CD4-positive, alpha-beta T cell (primary cell): ENCODE measurements at regions not wholly inside any gene's neighbourhood (a gene's known extent, or its start where the extent isn't known, plus 50 kb on each side); places are given as distances from the start of the nearest gene placed in this dataset.

Experiments
- ATAC-seq: fragments of 200-7000 bp; cut with Tn5 transposase; one replicate; pipeline ENCODE4 v1.10.0; 2022; ENCODE audit warnings: mild to moderate bottlenecking; ENCODE audit not compliant: poor library complexity
- CTCF ChIA-PET: fragments of 350-600 bp; sonication (Branson Sonifier 250); formaldehyde crosslinking; loops from one replicate; lab custom pipeline; 2021; ENCODE audit warnings: antibody characterized with exemption, inconsistent platforms; lab: Charles Lee
- POLR2A ChIA-PET: fragments of 350-600 bp; sonication (Branson Sonifier 250); formaldehyde crosslinking; loops from one replicate; lab custom pipeline; 2021; ENCODE audit warnings: antibody characterized with exemption, inconsistent platforms; lab: Charles Lee
- DNase-seq, 14 experiments: peaks; one replicate each; pipeline ENCODE4 v3.0.0-alpha.2; 2013 to 2020; ENCODE audit warnings: mixed read lengths in 2 of 14
- H3K27ac ChIP-seq, 2 donors: one replicate each; pipeline versions ENCODE4 v1.5.1 to v1.7.0; 2013; ENCODE audit warnings: low read length in 2 of 2, low read depth in 1 of 2, mild to moderate bottlenecking in 1 of 2
- H3K27me3 ChIP-seq, 2 experiments: 1 replicate in 1 of 2; 2 replicates in 1 of 2; pipeline versions ENCODE4 v1.6.1 to v1.7.0; 2013; ENCODE audit warnings: low read length in 2 of 2, control low read depth in 1 of 2, mild to moderate bottlenecking in 1 of 2, moderate library complexity in 1 of 2; ENCODE audit not compliant: insufficient read depth in 2 of 2, control insufficient read depth in 1 of 2
- H3K36me3 ChIP-seq: one replicate; pipeline ENCODE4 v1.6.1; 2013; ENCODE audit warnings: low read length, control low read depth; ENCODE audit not compliant: insufficient read depth
- H3K4me1 ChIP-seq: one replicate; pipeline ENCODE4 v1.6.1; 2013; ENCODE audit warnings: low read length, control low read depth; ENCODE audit not compliant: insufficient read depth
- H3K4me3 ChIP-seq: one replicate; pipeline ENCODE4 v1.5.1; 2013; ENCODE audit warnings: mild to moderate bottlenecking, low read length, moderate library complexity
- H3K9me3 ChIP-seq, 2 experiments: 1 replicate in 1 of 2; 2 replicates in 1 of 2; pipeline versions ENCODE4 v1.6.1 to v1.7.0; 2013; ENCODE audit warnings: low read length in 2 of 2, mild to moderate bottlenecking in 2 of 2, control low read depth in 1 of 2, moderate library complexity in 1 of 2; ENCODE audit not compliant: control insufficient read depth in 1 of 2, insufficient read depth in 1 of 2
- H3K27ac Mint-ChIP-seq: one replicate; pipeline ENCODE4 v1.8.0; 2020; ENCODE audit warnings: mixed read lengths
- H3K27me3 Mint-ChIP-seq: one replicate; pipeline ENCODE4 v1.8.0; 2021; ENCODE audit warnings: mixed read lengths
- H3K36me3 Mint-ChIP-seq: one replicate; pipeline ENCODE4 v1.8.0; 2021; ENCODE audit warnings: low read depth, mixed read lengths
- H3K4me1 Mint-ChIP-seq: one replicate; pipeline ENCODE4 v1.8.0; 2021; ENCODE audit warnings: low read depth, mixed read lengths
- H3K4me3 Mint-ChIP-seq: one replicate; pipeline ENCODE4 v1.8.0; 2020; ENCODE audit warnings: mild to moderate bottlenecking, mixed read lengths
- H3K9me3 Mint-ChIP-seq: one replicate; pipeline ENCODE4 v1.8.0; 2020; ENCODE audit warnings: mixed read lengths
- CTCF ChIP-seq: fragments of 200-600 bp; IDR thresholded peaks from one replicate; pipeline ENCODE4 v1.8.0; 2022; ENCODE audit warnings: antibody characterized with exemption, mild to moderate bottlenecking
- intact Hi-C, 2 experiments: fragments of 100-400 bp; cut with DNase I in 1 of 2; cut with micrococcal nuclease in 1 of 2; formaldehyde crosslinking; loops; one replicate each; pipeline versions ENCODE4 v1.15.1 to v1.9.0; 2023 to 2025; cut with DNase I, micrococcal nuclease

DNA sequence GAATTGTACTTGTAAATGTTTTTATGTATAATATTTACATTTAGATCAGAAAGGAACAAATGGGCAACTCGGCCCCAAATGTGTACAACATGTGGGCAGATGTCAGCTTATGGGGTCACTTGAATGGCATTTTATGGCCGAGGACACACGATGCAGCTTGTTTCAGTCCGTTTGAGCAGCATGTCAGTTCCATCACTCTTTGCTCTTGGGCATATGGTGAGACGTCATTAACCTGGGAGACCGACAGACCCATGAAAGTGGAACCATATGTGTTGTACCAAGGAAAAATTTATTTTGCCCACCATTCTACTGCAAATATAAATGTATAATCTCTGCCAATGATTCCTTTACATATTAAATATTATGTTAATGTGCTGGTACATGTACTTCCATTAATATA lies 561.9 kb upstream of the SOX9 start:
- Mint-ChIP-seq H3K36me3 (no peaks in the 10 kb centered on the region), H3K9me3 (no peaks in the 10 kb centered on the region), H3K4me3 (no peak overlapping the region), H3K27me3 (no peaks in the 10 kb centered on the region), H3K27ac (no peak overlapping the region), H3K4me1 (no peaks in the 10 kb centered on the region)
- Histone ChIP-seq H3K4me1 (no peaks in the 10 kb centered on the region), H3K27me3 (no peaks in the 10 kb centered on the region), H3K27ac (no peak overlapping the region), H3K4me3 (no peak overlapping the region), H3K36me3 (no peaks in the 10 kb centered on the region), H3K9me3 (no peaks in the 10 kb centered on the region)
- ATAC-seq: no peak
- no peak for TF ChIP-seq CTCF
- POLR2A ChIA-PET: no interaction called here
- intact Hi-C loops: no loop called here
- CTCF ChIA-PET: no interaction called here
- no peak for DNase-seq

DNA sequence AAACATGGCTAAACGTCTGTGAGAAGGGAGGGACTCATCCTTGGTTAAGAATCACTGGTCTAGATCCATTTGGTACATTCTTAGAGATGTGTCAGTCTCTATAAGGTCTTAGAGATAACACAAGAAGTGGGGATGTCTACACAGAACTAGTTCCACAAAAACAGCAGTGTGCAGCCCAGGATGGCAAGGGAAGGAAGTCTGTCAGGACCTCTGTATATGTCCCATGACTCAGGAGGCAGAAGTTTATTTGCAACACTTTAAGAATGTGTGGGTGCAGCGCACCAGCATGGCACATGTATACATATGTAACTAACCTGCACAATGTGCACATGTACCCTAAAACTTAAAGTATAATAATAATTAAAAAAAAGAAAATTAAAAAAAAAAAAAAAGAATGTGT lies 548.5 kb upstream of the SOX9 start:
- Mint-ChIP-seq H3K27me3 (no peaks in the 10 kb centered on the region), H3K4me3 (no peak overlapping the region), H3K27ac (no peak overlapping the region), H3K4me1 (no peaks in the 10 kb centered on the region), H3K36me3 (no peaks in the 10 kb centered on the region), H3K9me3 (peaks cover 5% of the 10 kb centered on the region)
- no peak overlapping the region for H3K27ac ChIP-seq
- H3K36me3 ChIP-seq: no peaks in the 10 kb centered on the region
- ChIA-PET CTCF (no interaction called here), POLR2A (no interaction called here)
- DNase-seq (no peak), ATAC-seq (no peak)
- no peak overlapping the region for H3K4me3 ChIP-seq
- peaks cover 3 to 16% of the 10 kb centered on the region in 2 experiments for H3K9me3 ChIP-seq
- no peaks in the 10 kb centered on the region for H3K4me1 ChIP-seq
- intact Hi-C loops: no loop called here
- no peak for TF ChIP-seq CTCF
- no peaks in the 10 kb centered on the region for H3K27me3 ChIP-seq

DNA sequence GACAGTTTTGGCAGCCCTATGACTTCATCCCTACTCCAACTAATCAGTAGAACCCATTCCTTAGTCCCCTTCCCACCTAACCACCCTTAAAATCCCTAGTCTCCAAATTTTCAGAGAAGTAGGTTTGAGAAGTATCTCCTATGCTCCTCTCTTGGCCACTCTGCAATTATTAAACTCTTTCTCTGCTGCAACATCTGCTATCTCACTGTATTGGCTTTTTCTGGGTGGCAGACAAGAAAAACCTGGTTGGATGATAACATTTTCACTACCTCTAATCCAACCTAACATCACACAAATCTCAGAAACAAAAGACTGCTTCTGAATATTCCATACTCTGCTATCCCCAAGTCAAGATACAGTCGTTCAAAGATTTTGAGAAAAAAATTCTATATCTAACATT lies 542.4 kb upstream of the SOX9 start:
- Histone ChIP-seq H3K9me3 (peaks cover 3 to 7% of the 10 kb centered on the region in 2 experiments), H3K36me3 (no peaks in the 10 kb centered on the region), H3K4me1 (no peaks in the 10 kb centered on the region), H3K27me3 (no peaks in the 10 kb centered on the region), H3K27ac (no peak overlapping the region), H3K4me3 (no peak overlapping the region)
- Mint-ChIP-seq H3K4me3 (no peak overlapping the region), H3K27ac (no peak overlapping the region), H3K4me1 (no peaks in the 10 kb centered on the region), H3K36me3 (no peaks in the 10 kb centered on the region), H3K9me3 (peaks cover 10% of the 10 kb centered on the region), H3K27me3 (no peaks in the 10 kb centered on the region)
- POLR2A ChIA-PET: no interaction called here
- no peak for DNase-seq
- no peak for TF ChIP-seq CTCF
- CTCF ChIA-PET: no interaction called here
- ATAC-seq: no peak
- intact Hi-C loops: no loop called here
